ENCODE measurements at regions not wholly inside any gene's neighbourhood (a gene's known extent, or its start where the extent isn't known, plus 50 kb on each side); places are given as distances from the start of the nearest gene placed in this dataset.

DNA sequence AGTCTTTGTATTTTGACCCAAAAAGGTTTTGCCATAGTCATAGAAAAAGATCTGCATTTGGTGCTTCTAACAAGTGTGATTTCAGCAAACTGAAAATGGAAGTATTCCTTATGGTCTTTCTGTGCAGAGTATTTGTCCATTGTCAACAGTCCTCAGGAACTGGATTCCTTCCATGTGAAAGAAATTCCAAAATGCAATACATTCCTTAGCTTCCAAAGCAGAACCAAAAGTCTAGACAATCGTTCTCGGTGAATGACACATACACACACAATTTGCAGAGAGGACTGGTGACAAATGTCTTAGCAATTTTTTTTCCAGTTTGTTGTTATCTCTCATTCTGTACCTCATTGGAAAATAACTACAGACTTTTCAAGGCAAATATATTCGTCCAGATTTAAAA is 562.2 kb upstream of the SLIT2 start:
- TF ChIP-seq GABPA (IDR thresholded peaks at IDR 0.05; ENCODE audit: low read depth, low read length) = no peak
- TF ChIP-seq GABPA (CRISPR knock-in tag; IDR thresholded peaks at IDR 0.05; ENCODE audit: low read depth) = no peak
- TF ChIP-seq MYC (CRISPR knock-in tag; IDR thresholded peaks at IDR 0.05; ENCODE audit: borderline replicate concordance) = no peak
- no peak for TF ChIP-seq ZNF530 (CRISPR knock-in tag; IDR thresholded peaks at IDR 0.05; ENCODE audit: low read depth)
- TF ChIP-seq POLR2A (IDR thresholded peaks at IDR 0.05; ENCODE audit: insufficient read depth in 1 of 2, low read depth in 2 of 2, low read length in 2 of 2) = no peak
- TF ChIP-seq ATF1 (CRISPR knock-in tag; IDR thresholded peaks at IDR 0.05) = no peak

Measured in HepG2 (cell line).